ENCODE measurements at regions not wholly inside any gene's neighbourhood (a gene's known extent, or its start where the extent isn't known, plus 50 kb on each side); places are given as distances from the start of the nearest gene placed in this dataset.

DNA sequence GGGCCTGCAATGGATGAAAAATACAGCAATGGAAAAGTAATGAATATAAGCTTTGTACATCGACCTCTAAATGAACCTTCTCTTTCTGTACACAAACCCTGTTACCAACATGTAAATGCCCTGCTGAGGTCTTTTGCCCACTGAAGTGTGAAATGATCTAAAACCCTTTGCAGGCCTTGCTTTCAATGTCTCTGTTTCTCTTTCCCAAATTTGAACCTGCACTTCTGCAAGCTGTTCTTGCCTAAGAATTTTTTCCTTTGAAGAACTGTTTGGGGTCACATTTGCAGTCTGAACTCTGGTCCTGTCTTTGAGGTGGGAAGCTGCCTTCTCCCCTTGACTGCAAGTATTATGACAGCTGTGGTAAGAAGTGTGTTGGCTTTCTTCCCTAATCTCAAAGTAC lies 1237.1 kb downstream of the FAM181B start:
- H3K79me1 ChIP-seq (ENCODE audit: low read length): no peaks in the 10 kb centered on the region

DNA sequence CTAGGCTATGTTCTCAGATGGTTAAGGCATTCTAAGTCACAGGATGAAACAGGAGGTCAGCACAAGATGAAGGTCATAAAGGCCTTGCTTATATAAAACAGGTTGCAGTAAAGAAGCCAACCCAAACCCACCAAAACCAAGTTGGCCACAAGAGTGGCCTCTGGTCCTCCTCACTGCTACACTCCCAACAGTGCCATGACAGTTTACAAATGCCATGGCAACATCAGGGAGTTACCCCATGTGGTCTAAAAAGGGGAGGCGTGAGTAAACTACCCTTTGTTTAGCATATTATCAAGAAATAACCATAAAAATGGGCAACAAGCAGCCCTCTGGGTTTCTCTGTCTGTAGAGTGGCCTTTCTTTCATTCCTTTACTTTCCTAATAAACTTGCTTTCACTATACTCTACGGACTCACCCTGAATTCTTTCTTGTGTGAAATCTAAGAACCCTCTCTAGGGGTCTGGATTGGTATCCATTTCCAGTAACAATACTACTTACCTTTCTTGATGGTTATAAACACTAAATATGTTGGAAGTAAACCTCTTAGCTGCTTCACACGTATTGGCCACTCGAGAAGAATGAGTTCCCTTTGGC lies 1237.9 kb downstream of the FAM181B start:
- Histone ChIP-seq H3K14ac (ENCODE audit: low read length) (no peak overlapping the region), H3K4me3 (ENCODE audit: low read depth, low read length) (no peak overlapping the region), H3K18ac (ENCODE audit: low read length) (no peak overlapping the region), H2BK12ac (ENCODE audit: low read length) (no peak overlapping the region), H3K27me3 (ENCODE audit: insufficient read depth, low read length) (no peaks in the 10 kb centered on the region), H3K4me1 (ENCODE audit: control insufficient read depth in 1 of 2, insufficient read depth in 2 of 2, low read length in 2 of 2) (no peaks in the 10 kb centered on the region), H3K27ac (ENCODE audit: low read depth, low read length) (no peak overlapping the region), H2BK120ac (ENCODE audit: insufficient read depth, low read length, poor library complexity) (no peak overlapping the region), H3K23ac (ENCODE audit: low read length) (no peak overlapping the region), H3K4ac (ENCODE audit: low read depth, low read length) (no peak overlapping the region), H2BK5ac (ENCODE audit: low read depth, low read length, poor library complexity) (no peak overlapping the region), H4K91ac (ENCODE audit: low read depth, low read length) (no peak overlapping the region), H3K36me3 (ENCODE audit: control insufficient read depth in 1 of 2, insufficient read depth in 2 of 2, low read length in 2 of 2) (no peaks in the 10 kb centered on the region), H2AK5ac (ENCODE audit: low read length) (no peak overlapping the region), H3K4me2 (ENCODE audit: low read length) (no peak overlapping the region), H4K8ac (ENCODE audit: low read depth, low read length) (no peak overlapping the region), H3K79me2 (ENCODE audit: control insufficient read depth, insufficient read depth, low read length, poor library complexity) (no peaks in the 10 kb centered on the region), H3K9ac (ENCODE audit: low read length) (no peak overlapping the region), H3K79me1 (ENCODE audit: low read length) (no peaks in the 10 kb centered on the region), H2AFZ (ENCODE audit: insufficient read depth, low read length, poor library complexity) (no peak overlapping the region), H3K9me3 (ENCODE audit: insufficient read depth, low read depth, low read length) (no peaks in the 10 kb centered on the region), H4K12ac (ENCODE audit: low read depth, low read length) (no peak overlapping the region)
- no CpG with 5 or more reads among the region's 4 CpGs for WGBS (ENCODE audit: extremely low coverage, insufficient coverage, insufficient read length)
- no peak for DNase-seq

More for the DNA sequence above, 1237.1 kb downstream of the FAM181B start:
- H3K18ac ChIP-seq (ENCODE audit: low read length): no peak overlapping the region
- no peaks in the 10 kb centered on the region for H3K79me2 ChIP-seq (ENCODE audit: control insufficient read depth, insufficient read depth, low read length, poor library complexity)
- no peak overlapping the region for H3K27ac ChIP-seq (ENCODE audit: low read depth, low read length)
- H3K9ac ChIP-seq (ENCODE audit: low read length): no peak overlapping the region
- no peaks in the 10 kb centered on the region for H3K9me3 ChIP-seq (ENCODE audit: insufficient read depth, low read depth, low read length)
- H3K36me3 ChIP-seq (ENCODE audit: control insufficient read depth in 1 of 2, insufficient read depth in 2 of 2, low read length in 2 of 2): no peaks in the 10 kb centered on the region
- WGBS (ENCODE audit: extremely low coverage, insufficient coverage, insufficient read length): no CpG with 5 or more reads among the region's 1 CpG
- no peak overlapping the region for H4K8ac ChIP-seq (ENCODE audit: low read depth, low read length)
- H2AK5ac ChIP-seq (ENCODE audit: low read length): no peak overlapping the region
- no peak overlapping the region for H2BK120ac ChIP-seq (ENCODE audit: insufficient read depth, low read length, poor library complexity)
- no peak overlapping the region for H2BK12ac ChIP-seq (ENCODE audit: low read length)
- H2AFZ ChIP-seq (ENCODE audit: insufficient read depth, low read length, poor library complexity): no peak overlapping the region
- no peak overlapping the region for H3K4me2 ChIP-seq (ENCODE audit: low read length)
- H3K23ac ChIP-seq (ENCODE audit: low read length): no peak overlapping the region
- H4K12ac ChIP-seq (ENCODE audit: low read depth, low read length): no peak overlapping the region
- H3K4ac ChIP-seq (ENCODE audit: low read depth, low read length): no peak overlapping the region
- no peaks in the 10 kb centered on the region for H3K4me1 ChIP-seq (ENCODE audit: control insufficient read depth in 1 of 2, insufficient read depth in 2 of 2, low read length in 2 of 2)
- DNase-seq: no peak
- no peak overlapping the region for H2BK5ac ChIP-seq (ENCODE audit: low read depth, low read length, poor library complexity)
- no peak overlapping the region for H3K14ac ChIP-seq (ENCODE audit: low read length)
- H4K91ac ChIP-seq (ENCODE audit: low read depth, low read length): no peak overlapping the region
- H3K27me3 ChIP-seq (ENCODE audit: insufficient read depth, low read length): no peaks in the 10 kb centered on the region
- no peak overlapping the region for H3K4me3 ChIP-seq (ENCODE audit: low read depth, low read length)

DNA sequence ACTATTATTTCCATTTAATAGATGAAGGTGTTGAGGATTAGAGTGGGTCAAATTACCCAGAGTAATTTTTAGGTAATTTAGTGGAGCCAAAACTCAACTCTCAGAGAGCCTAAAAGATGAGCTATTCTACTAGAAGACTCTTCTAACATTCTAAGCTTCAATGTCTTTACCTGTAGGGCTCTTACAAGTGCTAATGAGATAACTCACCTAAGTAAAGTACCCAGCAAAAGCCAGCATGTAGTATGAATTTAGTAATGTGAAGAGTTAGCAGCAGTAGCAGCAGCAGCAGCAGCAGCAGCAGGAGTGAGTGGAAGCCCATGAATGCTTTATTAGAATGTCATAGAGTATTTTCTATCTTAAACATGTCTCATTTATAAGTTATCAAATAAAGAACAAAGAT lies 1239.2 kb downstream of the FAM181B start:
- H3K4me2 ChIP-seq (ENCODE audit: low read length): no peak overlapping the region
- no peak overlapping the region for H2BK5ac ChIP-seq (ENCODE audit: low read depth, low read length, poor library complexity)
- no peaks in the 10 kb centered on the region for H3K79me2 ChIP-seq (ENCODE audit: control insufficient read depth, insufficient read depth, low read length, poor library complexity)
- no peak overlapping the region for H2AFZ ChIP-seq (ENCODE audit: insufficient read depth, low read length, poor library complexity)
- H3K23ac ChIP-seq (ENCODE audit: low read length): no peak overlapping the region
- H3K9me3 ChIP-seq (ENCODE audit: insufficient read depth, low read depth, low read length): no peaks in the 10 kb centered on the region
- no peaks in the 10 kb centered on the region for H3K79me1 ChIP-seq (ENCODE audit: low read length)
- H2AK5ac ChIP-seq (ENCODE audit: low read length): no peak overlapping the region
- no peak overlapping the region for H3K18ac ChIP-seq (ENCODE audit: low read length)
- H3K4ac ChIP-seq (ENCODE audit: low read depth, low read length): no peak overlapping the region
- H4K8ac ChIP-seq (ENCODE audit: low read depth, low read length): no peak overlapping the region
- no peak overlapping the region for H3K14ac ChIP-seq (ENCODE audit: low read length)
- H3K36me3 ChIP-seq (ENCODE audit: control insufficient read depth in 1 of 2, insufficient read depth in 2 of 2, low read length in 2 of 2): no peaks in the 10 kb centered on the region
- no peak overlapping the region for H3K9ac ChIP-seq (ENCODE audit: low read length)
- DNase-seq: no peak
- no peak overlapping the region for H3K4me3 ChIP-seq (ENCODE audit: low read depth, low read length)
- H3K27me3 ChIP-seq (ENCODE audit: insufficient read depth, low read length): no peaks in the 10 kb centered on the region
- no peak overlapping the region for H2BK120ac ChIP-seq (ENCODE audit: insufficient read depth, low read length, poor library complexity)
- no peak overlapping the region for H3K27ac ChIP-seq (ENCODE audit: low read depth, low read length)
- H3K4me1 ChIP-seq (ENCODE audit: control insufficient read depth in 1 of 2, insufficient read depth in 2 of 2, low read length in 2 of 2): no peaks in the 10 kb centered on the region
- no peak overlapping the region for H2BK12ac ChIP-seq (ENCODE audit: low read length)
- H4K91ac ChIP-seq (ENCODE audit: low read depth, low read length): no peak overlapping the region
- H4K12ac ChIP-seq (ENCODE audit: low read depth, low read length): no peak overlapping the region

DNA sequence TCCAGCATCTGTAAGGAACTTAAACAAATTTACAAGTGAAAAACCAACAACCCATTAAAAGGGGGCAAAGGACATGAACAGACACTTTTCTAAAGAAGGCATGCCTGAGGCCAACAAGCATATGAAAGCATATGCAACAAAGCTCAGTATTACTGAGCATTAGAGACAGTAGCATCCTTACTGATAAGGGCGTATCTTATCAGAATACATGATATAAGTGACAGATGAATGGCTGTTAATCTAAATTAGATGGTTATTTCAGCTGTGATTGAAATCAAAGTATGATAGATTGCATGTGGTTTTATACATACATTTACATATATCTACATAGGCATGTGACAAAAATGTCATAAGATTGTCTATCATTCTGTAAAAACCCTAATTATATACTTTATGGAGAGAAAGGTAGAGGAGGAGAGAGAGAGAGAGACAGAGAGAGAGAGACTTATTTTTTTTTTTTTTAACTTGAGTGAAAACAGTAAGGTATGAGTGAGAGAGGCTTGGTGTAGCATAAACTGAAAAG lies 1240.7 kb downstream of the FAM181B start:
- no CpG with 5 or more reads among the region's 1 CpG for WGBS (ENCODE audit: extremely low coverage, insufficient coverage, insufficient read length)
- no peak for DNase-seq
- Histone ChIP-seq H2BK120ac (ENCODE audit: insufficient read depth, low read length, poor library complexity) (no peak overlapping the region), H3K9me3 (ENCODE audit: insufficient read depth, low read depth, low read length) (no peaks in the 10 kb centered on the region), H3K23ac (ENCODE audit: low read length) (no peak overlapping the region), H3K4me3 (ENCODE audit: low read depth, low read length) (no peak overlapping the region), H3K14ac (ENCODE audit: low read length) (no peak overlapping the region), H3K79me1 (ENCODE audit: low read length) (no peaks in the 10 kb centered on the region), H2BK5ac (ENCODE audit: low read depth, low read length, poor library complexity) (no peak overlapping the region), H3K4ac (ENCODE audit: low read depth, low read length) (no peak overlapping the region), H2BK12ac (ENCODE audit: low read length) (no peak overlapping the region), H3K18ac (ENCODE audit: low read length) (no peak overlapping the region), H4K12ac (ENCODE audit: low read depth, low read length) (no peak overlapping the region), H3K27me3 (ENCODE audit: insufficient read depth, low read length) (no peaks in the 10 kb centered on the region), H2AK5ac (ENCODE audit: low read length) (no peak overlapping the region), H3K4me2 (ENCODE audit: low read length) (no peak overlapping the region), H4K8ac (ENCODE audit: low read depth, low read length) (no peak overlapping the region), H2AFZ (ENCODE audit: insufficient read depth, low read length, poor library complexity) (no peak overlapping the region), H3K4me1 (ENCODE audit: control insufficient read depth in 1 of 2, insufficient read depth in 2 of 2, low read length in 2 of 2) (no peaks in the 10 kb centered on the region), H3K27ac (ENCODE audit: low read depth, low read length) (no peak overlapping the region), H3K36me3 (ENCODE audit: control insufficient read depth in 1 of 2, insufficient read depth in 2 of 2, low read length in 2 of 2) (no peaks in the 10 kb centered on the region), H3K9ac (ENCODE audit: low read length) (no peak overlapping the region), H4K91ac (ENCODE audit: low read depth, low read length) (no peak overlapping the region), H3K79me2 (ENCODE audit: control insufficient read depth, insufficient read depth, low read length, poor library complexity) (no peaks in the 10 kb centered on the region)

All from trophoblast cell (in vitro differentiated cells and primary cell).